ENCODE measurements at regions not wholly inside any gene's neighbourhood (a gene's known extent, or its start where the extent isn't known, plus 50 kb on each side); places are given as distances from the start of the nearest gene placed in this dataset.

DNA sequence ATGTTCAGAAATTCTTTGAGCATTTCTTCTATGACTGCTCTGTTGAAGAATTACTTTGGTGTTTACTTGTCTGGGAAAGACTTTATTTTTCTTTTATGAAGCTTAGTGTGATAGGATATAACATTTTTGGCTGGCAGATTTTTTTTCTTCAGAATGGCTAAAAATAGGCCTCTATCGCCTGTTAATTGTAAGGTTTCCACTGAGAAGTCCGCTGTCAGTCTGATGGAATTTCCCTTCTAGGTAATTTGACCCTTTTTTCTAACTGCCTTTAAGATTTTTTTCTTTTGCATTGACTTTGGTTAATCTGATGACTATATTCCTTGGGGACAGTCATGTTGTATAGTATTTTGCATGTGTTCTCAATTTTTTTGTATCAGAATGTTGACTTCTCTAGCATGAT, 590.7 kb downstream of the ADCYAP1 start:
- no peaks in the 10 kb centered on the region for H3K27me3 ChIP-seq
- intact Hi-C loops (cut with DNase I) = no loop called here
- no peaks in the 10 kb centered on the region for H3K4me1 ChIP-seq
- no peaks in the 10 kb centered on the region for H3K36me3 ChIP-seq
- no peak overlapping the region for H3K4me3 ChIP-seq
- no peak for DNase-seq (ENCODE audit: extremely low spot score in 2 of 2)
- H3K27ac ChIP-seq = no peak overlapping the region
- no peaks in the 10 kb centered on the region for H3K9me3 ChIP-seq
- no peak for TF ChIP-seq POLR2AphosphoS5 (IDR thresholded peaks at IDR 0.05; ENCODE audit: insufficient read depth in 1 of 2, low read depth in 1 of 2)
- TF ChIP-seq POLR2A (IDR thresholded peaks at IDR 0.05) = no peak
- TF ChIP-seq, protein P1, sequence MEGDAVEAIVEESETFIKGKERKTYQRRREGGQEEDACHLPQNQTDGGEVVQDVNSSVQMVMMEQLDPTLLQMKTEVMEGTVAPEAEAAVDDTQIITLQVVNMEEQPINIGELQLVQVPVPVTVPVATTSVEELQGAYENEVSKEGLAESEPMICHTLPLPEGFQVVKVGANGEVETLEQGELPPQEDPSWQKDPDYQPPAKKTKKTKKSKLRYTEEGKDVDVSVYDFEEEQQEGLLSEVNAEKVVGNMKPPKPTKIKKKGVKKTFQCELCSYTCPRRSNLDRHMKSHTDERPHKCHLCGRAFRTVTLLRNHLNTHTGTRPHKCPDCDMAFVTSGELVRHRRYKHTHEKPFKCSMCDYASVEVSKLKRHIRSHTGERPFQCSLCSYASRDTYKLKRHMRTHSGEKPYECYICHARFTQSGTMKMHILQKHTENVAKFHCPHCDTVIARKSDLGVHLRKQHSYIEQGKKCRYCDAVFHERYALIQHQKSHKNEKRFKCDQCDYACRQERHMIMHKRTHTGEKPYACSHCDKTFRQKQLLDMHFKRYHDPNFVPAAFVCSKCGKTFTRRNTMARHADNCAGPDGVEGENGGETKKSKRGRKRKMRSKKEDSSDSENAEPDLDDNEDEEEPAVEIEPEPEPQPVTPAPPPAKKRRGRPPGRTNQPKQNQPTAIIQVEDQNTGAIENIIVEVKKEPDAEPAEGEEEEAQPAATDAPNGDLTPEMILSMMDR (IDR thresholded peaks at IDR 0.05) = no peak

DNA sequence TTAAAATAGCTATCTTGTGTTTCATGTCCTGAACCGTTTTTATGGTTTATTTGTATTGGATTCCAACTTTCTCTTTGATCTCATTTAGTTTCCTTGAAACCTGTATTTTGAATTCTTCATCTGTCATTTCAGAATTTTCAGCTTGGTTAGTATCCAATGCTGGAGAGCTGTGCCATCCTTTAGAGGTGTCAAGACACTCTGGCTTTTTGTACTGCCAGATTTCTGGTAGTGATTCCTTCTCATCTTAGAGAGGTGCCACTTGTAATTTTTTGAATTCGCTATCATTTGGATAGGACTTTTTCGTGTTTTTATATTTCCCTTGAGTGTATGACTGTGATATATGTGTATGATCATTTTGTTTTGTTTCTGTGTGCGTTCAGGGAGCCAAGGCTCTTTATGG, 591.4 kb downstream of the ADCYAP1 start:
- no peaks in the 10 kb centered on the region for H3K36me3 ChIP-seq
- H3K4me1 ChIP-seq = no peaks in the 10 kb centered on the region
- H3K4me3 ChIP-seq = no peak overlapping the region
- H3K9me3 ChIP-seq = no peaks in the 10 kb centered on the region
- no peaks in the 10 kb centered on the region for H3K27me3 ChIP-seq
- H3K27ac ChIP-seq = no peak overlapping the region
- no peak for DNase-seq (ENCODE audit: extremely low spot score in 2 of 2)
- intact Hi-C loops (cut with DNase I) = no loop called here
- TF ChIP-seq, protein P1 (IDR thresholded peaks at IDR 0.05) = no peak
- TF ChIP-seq POLR2A (IDR thresholded peaks at IDR 0.05) (no peak), POLR2AphosphoS5 (IDR thresholded peaks at IDR 0.05; ENCODE audit: insufficient read depth in 1 of 2, low read depth in 1 of 2) (no peak)

DNA sequence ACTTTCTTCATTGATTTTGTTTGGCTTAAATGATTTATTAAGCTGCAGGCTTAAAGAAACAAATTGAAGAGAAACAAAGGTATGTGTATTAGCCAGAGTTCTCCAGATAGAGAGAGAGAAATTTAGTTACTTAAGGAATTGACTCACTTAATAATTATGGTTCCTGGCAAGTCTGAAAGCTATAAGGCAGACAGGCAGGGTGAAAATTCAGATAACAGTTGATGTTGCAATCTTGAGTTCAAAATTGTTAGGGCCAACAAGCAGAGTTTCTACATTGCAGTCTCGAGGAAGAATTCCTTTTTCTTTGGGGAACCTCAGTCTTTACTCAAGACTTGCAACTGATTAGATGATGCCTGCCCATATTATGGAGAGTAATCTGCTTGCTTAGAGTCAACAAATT, 593.5 kb downstream of the ADCYAP1 start:
- Histone ChIP-seq H3K27ac (no peak overlapping the region), H3K36me3 (no peaks in the 10 kb centered on the region), H3K4me1 (no peaks in the 10 kb centered on the region), H3K27me3 (no peaks in the 10 kb centered on the region), H3K9me3 (no peaks in the 10 kb centered on the region), H3K4me3 (no peak overlapping the region)
- intact Hi-C loops (cut with DNase I) = no loop called here
- TF ChIP-seq POLR2AphosphoS5 (IDR thresholded peaks at IDR 0.05; ENCODE audit: insufficient read depth in 1 of 2, low read depth in 1 of 2) = no peak
- DNase-seq (ENCODE audit: extremely low spot score in 2 of 2) = no peak

GRCh38 chr18:1499265-1499664, 594.6 kb downstream of the ADCYAP1 start:
- TF ChIP-seq POLR2AphosphoS5 (IDR thresholded peaks at IDR 0.05; ENCODE audit: insufficient read depth in 1 of 2, low read depth in 1 of 2) = no peak
- TF ChIP-seq, protein P1 (IDR thresholded peaks at IDR 0.05) = no peak
- TF ChIP-seq POLR2A (IDR thresholded peaks at IDR 0.05) = no peak
- Histone ChIP-seq H3K4me3 (no peak overlapping the region), H3K4me1 (no peaks in the 10 kb centered on the region), H3K27ac (no peak overlapping the region), H3K9me3 (no peaks in the 10 kb centered on the region), H3K36me3 (no peaks in the 10 kb centered on the region), H3K27me3 (no peaks in the 10 kb centered on the region)
- no peak for DNase-seq (ENCODE audit: extremely low spot score in 2 of 2)
- intact Hi-C loops (cut with DNase I) = no loop called here

DNA sequence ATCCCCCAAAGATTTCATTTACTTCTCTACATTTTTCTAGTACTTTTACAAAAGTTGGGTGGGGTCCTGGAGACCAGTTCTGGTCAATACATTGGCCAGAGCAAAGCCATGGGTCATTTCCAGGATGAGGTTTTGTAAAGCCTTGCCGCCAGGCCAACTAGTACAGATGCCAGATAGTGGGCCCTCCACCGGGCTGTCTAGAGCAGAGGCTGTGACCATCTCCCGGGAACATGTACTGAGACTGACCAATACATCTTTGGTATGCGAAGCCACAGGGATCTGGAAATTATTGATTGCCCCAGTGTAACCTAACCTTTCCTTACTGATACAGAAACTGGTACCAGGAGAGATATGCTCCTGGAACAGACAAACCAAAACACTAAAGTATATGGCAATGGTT, 599.2 kb downstream of the ADCYAP1 start:
- no peaks in the 10 kb centered on the region for H3K36me3 ChIP-seq
- H3K9me3 ChIP-seq = no peaks in the 10 kb centered on the region
- intact Hi-C loops (cut with DNase I) = no loop called here
- no peak overlapping the region for H3K27ac ChIP-seq
- TF ChIP-seq POLR2AphosphoS5 (IDR thresholded peaks at IDR 0.05; ENCODE audit: insufficient read depth in 1 of 2, low read depth in 1 of 2) = no peak
- TF ChIP-seq, protein P1 (IDR thresholded peaks at IDR 0.05) = no peak
- no peak for TF ChIP-seq POLR2A (IDR thresholded peaks at IDR 0.05)
- DNase-seq (ENCODE audit: extremely low spot score in 2 of 2) = no peak
- no peak overlapping the region for H3K4me3 ChIP-seq
- no peaks in the 10 kb centered on the region for H3K4me1 ChIP-seq
- no peaks in the 10 kb centered on the region for H3K27me3 ChIP-seq

DNA sequence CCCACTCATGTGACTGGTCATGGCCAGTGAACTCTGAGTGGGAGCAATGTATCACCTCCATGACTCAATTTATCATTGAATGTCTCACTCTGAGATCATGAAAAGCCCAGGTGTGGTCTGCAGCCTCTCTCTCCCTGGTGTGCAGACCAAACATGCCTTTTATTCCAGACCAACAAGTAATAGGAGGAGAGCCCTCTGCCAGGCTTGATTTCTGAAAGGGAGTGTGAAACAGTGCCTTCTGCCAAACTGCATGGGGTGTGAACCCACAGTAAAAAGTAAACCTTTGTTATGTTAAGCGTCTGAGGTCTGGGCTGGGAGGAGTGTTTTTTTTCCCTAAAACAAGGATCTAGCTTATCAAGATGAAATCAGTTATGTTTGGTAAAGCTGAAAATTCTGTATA, 601.2 kb downstream of the ADCYAP1 start:
- no peaks in the 10 kb centered on the region for H3K27me3 ChIP-seq
- intact Hi-C loops (cut with DNase I) = no loop called here
- H3K4me3 ChIP-seq = no peak overlapping the region
- no peak for DNase-seq (ENCODE audit: extremely low spot score in 2 of 2)
- H3K4me1 ChIP-seq = no peaks in the 10 kb centered on the region
- H3K9me3 ChIP-seq = no peaks in the 10 kb centered on the region
- H3K27ac ChIP-seq = no peak overlapping the region
- no peaks in the 10 kb centered on the region for H3K36me3 ChIP-seq
- TF ChIP-seq POLR2AphosphoS5 (IDR thresholded peaks at IDR 0.05; ENCODE audit: insufficient read depth in 1 of 2, low read depth in 1 of 2) (no peak), POLR2A (IDR thresholded peaks at IDR 0.05) (no peak)
- TF ChIP-seq, protein P1 (IDR thresholded peaks at IDR 0.05) = no peak
